ENCODE measurements at regions not wholly inside any gene's neighbourhood (a gene's known extent, or its start where the extent isn't known, plus 50 kb on each side); places are given as distances from the start of the nearest gene placed in this dataset.

DNA sequence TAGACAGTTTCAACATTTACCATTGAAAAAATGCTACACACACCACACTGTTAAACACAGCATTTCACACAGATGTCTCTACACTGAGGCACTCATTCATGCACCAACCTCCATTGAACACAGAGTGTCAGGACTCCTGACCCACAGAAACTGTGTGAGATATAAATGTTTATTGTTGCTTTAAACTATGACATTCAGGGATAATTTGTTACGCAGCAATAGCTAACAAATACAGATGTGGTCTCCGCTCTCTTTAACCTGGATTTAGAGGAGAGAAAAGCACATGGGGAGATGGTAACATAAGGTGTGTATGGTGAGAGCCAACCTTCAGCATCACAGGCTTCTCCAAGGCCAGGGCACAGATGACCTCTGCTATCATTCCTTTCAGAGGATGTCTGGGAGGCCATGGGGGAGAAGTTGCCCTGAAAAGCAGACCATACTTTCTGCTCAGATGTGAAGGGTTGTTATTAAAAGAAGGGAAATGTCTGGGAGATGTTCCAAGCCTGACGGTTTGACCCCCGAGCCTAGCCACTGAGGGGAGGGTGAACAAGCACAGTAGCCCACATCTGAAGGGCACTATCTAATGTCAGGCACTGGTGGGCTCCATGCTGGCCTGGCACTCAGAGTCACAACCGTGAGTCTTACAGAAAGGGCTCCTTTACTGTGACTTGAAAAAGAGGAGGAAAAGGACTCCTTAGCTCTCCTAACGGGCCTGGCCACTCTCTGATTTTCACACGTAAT lies 284.5 kb upstream of the TLE3 start:
- DNase-seq: no peak
- Histone ChIP-seq H3K4me1 (ENCODE audit: insufficient read depth) (no peaks in the 10 kb centered on the region), H3K4me3 (no peak overlapping the region), H3K27me3 (no peaks in the 10 kb centered on the region), H3K9me3 (no peaks in the 10 kb centered on the region), H3K27ac (no peak overlapping the region), H3K36me3 (no peaks in the 10 kb centered on the region)
- TF ChIP-seq EP300 (IDR thresholded peaks at IDR 0.05) (no peak), POLR2A (IDR thresholded peaks at IDR 0.05) (no peak)
- TF ChIP-seq, protein P1, sequence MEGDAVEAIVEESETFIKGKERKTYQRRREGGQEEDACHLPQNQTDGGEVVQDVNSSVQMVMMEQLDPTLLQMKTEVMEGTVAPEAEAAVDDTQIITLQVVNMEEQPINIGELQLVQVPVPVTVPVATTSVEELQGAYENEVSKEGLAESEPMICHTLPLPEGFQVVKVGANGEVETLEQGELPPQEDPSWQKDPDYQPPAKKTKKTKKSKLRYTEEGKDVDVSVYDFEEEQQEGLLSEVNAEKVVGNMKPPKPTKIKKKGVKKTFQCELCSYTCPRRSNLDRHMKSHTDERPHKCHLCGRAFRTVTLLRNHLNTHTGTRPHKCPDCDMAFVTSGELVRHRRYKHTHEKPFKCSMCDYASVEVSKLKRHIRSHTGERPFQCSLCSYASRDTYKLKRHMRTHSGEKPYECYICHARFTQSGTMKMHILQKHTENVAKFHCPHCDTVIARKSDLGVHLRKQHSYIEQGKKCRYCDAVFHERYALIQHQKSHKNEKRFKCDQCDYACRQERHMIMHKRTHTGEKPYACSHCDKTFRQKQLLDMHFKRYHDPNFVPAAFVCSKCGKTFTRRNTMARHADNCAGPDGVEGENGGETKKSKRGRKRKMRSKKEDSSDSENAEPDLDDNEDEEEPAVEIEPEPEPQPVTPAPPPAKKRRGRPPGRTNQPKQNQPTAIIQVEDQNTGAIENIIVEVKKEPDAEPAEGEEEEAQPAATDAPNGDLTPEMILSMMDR (IDR thresholded peaks at IDR 0.05): no peak
- intact Hi-C loops (cut with DNase I): no loop called here
- 69 to 88% (median 79%) methylated on average over 7 of the region's 7 CpGs for WGBS, 3 donors

DNA sequence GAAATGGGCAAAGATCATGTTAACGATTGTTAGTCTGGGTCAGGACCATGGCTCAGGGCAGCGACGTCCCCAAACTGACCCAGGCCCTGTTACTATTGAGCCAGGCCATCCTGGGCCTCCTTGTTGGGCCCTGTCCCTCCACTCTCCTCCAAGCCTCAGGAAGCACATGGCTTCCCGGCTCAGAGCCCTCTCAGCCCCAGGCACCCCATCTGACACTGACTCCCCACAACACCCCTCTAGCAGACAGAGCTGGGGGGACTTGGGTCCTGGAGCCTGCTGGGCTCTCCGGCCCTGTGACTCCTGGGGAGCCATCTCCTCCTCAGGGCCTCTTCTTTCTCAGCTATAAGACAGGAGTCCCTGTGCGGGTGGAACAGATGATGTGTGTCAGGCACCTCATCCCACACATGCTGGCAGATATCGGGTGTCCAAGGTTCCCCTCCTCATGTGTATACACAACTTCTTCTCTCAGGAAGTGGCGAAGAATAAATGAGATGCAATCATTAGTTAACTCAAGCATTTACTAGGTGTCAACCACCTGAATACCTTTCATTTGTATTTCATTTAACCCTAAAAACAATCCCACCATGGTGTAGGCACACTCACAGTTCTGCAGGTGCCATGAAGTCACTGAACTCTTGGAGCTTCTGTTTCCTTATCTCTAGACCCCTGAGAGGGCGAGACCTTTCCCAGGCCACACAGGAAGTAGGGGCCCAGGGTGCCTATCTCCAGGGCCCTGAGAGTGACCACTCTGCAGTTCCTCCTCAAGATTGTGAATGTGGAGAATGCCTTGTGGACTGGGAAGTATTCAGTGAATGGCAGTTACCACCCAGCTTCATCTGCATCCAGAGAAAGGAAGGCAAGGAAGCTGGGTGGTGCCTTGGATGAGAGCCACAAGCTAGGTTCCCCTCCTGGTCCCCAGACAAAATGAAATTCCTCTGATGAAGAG lies 282.5 kb upstream of the TLE3 start:
- TF ChIP-seq POLR2A (IDR thresholded peaks at IDR 0.05): no peak
- TF ChIP-seq, protein P1 (IDR thresholded peaks at IDR 0.05): no peak
- TF ChIP-seq EP300 (IDR thresholded peaks at IDR 0.05): no peak
- H3K9me3 ChIP-seq: no peaks in the 10 kb centered on the region
- H3K4me3 ChIP-seq: no peak overlapping the region
- DNase-seq: no peak
- intact Hi-C loops (cut with DNase I): no loop called here
- no peaks in the 10 kb centered on the region for H3K36me3 ChIP-seq
- H3K4me1 ChIP-seq (ENCODE audit: insufficient read depth): no peaks in the 10 kb centered on the region
- no peak overlapping the region for H3K27ac ChIP-seq
- H3K27me3 ChIP-seq: no peaks in the 10 kb centered on the region
- 82 to 93% (median 82%) methylated on average over 9 of the region's 9 CpGs for WGBS, 3 donors

DNA sequence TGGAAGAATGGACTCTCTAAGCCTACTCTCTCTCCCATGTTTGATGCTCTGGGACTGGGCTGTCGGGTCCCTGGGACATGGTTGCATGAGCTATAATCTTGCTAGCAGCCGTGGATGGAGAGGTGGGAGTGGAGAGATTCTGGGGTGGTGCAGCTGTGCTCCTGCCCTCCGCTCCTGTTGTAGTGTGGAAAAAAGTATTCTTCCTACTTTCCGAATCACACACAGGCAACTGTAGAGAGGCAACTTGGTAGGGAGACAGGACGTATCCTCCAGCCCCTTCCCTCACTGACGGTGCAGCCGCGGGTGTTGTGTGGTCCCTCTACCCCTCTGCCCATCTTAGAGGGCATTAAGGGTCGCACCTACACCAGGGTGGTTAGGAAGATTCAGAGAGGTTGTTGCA lies 281.4 kb upstream of the TLE3 start:
- Histone ChIP-seq H3K27me3 (no peaks in the 10 kb centered on the region), H3K36me3 (no peaks in the 10 kb centered on the region), H3K9me3 (no peaks in the 10 kb centered on the region), H3K27ac (no peak overlapping the region), H3K4me1 (ENCODE audit: insufficient read depth) (no peaks in the 10 kb centered on the region), H3K4me3 (no peak overlapping the region)
- no peak for DNase-seq
- TF ChIP-seq POLR2A (IDR thresholded peaks at IDR 0.05) (no peak), EP300 (IDR thresholded peaks at IDR 0.05) (no peak)
- WGBS, 3 donors: 92 to 97% (median 94%) methylated on average over 9 of the region's 9 CpGs
- intact Hi-C loops (cut with DNase I): no loop called here

DNA sequence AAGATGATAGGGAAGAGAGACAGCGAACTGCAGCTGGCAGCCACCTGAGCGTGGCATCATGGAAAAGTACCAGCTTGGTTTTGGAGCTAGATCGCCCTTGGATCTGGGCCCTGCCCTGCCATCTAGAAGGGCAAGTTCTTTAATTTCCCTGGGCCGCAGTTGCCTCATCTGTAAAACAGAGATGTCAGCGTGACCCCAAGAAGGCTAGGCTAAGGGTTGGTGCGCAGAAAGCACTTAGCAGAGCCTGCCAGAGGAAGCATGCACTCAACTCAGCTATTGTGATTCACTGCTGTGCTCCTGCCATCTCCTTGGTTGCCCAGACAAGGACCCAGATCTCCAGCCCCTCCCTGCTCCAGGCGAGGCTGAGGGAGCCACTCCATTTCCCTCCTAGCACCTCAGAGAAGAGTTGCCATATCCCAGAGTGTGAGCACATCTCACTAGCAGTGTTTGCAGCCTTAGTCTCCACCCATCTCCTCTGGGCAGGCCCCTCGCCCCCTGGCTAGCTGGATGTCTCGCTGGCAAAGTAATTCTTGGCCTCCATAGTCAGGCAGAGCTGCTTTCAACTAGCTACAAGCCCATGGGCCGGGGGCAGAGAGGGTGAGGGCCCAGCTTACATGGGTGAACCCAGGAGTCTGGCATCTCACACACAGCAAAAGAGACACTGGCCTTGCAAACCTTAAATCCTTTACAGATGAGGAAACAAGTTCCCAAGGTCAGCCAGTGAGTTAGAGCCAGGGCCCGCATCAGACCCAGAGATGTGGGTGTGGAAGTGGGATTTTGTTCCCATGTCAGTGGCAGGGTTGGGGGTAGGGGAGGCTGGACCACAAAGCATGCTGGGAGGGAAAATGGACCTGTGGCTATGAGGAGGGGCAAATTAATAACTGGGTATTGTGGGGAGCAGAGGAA lies 280.7 kb upstream of the TLE3 start:
- 76 to 85% (median 79%) methylated on average over 11 of the region's 11 CpGs for WGBS, 3 donors
- H3K27ac ChIP-seq: no peak overlapping the region
- intact Hi-C loops (cut with DNase I): no loop called here
- TF ChIP-seq POLR2A (IDR thresholded peaks at IDR 0.05): no peak
- TF ChIP-seq, protein P1 (IDR thresholded peaks at IDR 0.05): no peak
- TF ChIP-seq EP300 (IDR thresholded peaks at IDR 0.05): no peak
- H3K36me3 ChIP-seq: no peaks in the 10 kb centered on the region
- H3K9me3 ChIP-seq: no peaks in the 10 kb centered on the region
- H3K4me3 ChIP-seq: no peak overlapping the region
- DNase-seq: no peak
- H3K4me1 ChIP-seq (ENCODE audit: insufficient read depth): no peaks in the 10 kb centered on the region
- no peaks in the 10 kb centered on the region for H3K27me3 ChIP-seq
